Neural progenitor cell (in vitro differentiated cells): ENCODE measurements at regions not wholly inside any gene's neighbourhood (a gene's known extent, or its start where the extent isn't known, plus 50 kb on each side); places are given as distances from the start of the nearest gene placed in this dataset.
"Not testable (repeated sequence)": the region's sequence is repeated elsewhere in the genome, so short reads cannot be mapped to it uniquely, and the experiment has no call there.

Source experiments
- EZH2 ChIP-seq: fragments of 200-600 bp; sonication (generic); IDR thresholded peaks from 2 replicates; pipeline ENCODE4 v1.6.1; 2017; ENCODE audit warnings: antibody characterized with exemption, mild to moderate bottlenecking, moderate library complexity
- EZH2phosphoT487 ChIP-seq: fragments of 200-600 bp; sonication (generic); IDR thresholded peaks from 2 replicates; pipeline ENCODE4 v1.6.1; 2017; ENCODE audit warnings: antibody characterized with exemption
- TF ChIP-seq, protein P1 (sequence below): fragments of 200-600 bp; sonication (generic); IDR thresholded peaks from 2 replicates; pipeline ENCODE4 v1.5.1; 2017; ENCODE audit warnings: antibody characterized with exemption, mild to moderate bottlenecking

DNA sequence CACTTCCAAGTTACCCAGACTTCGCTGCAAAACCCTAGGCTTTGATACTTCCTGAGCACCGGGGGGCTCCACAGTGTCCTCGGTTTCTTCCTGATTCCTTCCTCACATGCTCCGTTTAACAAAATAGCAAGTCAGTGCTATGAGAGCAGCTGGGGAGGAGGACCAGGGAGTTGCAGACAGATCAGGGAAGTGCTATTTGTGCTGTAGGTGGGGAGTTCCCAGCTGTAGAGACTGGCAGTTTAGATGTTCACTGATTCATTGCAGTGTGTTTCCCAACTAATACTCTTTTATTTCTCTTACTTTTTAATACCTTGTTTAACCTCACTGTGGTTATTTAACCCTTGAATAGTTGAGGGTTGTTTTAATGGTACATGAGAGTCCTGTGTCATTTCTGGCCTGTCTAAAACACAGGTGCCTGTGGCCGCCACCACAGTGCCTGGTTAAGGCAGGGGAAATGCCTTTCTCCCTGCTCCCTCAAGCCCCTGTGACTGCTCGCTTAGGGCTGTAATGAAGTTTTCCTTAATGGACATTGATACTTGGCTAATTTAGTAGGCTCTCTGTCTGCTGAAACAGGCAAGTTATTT, 113.5 kb downstream of the GOLGA6L22 start:
- TF ChIP-seq, protein P1, sequence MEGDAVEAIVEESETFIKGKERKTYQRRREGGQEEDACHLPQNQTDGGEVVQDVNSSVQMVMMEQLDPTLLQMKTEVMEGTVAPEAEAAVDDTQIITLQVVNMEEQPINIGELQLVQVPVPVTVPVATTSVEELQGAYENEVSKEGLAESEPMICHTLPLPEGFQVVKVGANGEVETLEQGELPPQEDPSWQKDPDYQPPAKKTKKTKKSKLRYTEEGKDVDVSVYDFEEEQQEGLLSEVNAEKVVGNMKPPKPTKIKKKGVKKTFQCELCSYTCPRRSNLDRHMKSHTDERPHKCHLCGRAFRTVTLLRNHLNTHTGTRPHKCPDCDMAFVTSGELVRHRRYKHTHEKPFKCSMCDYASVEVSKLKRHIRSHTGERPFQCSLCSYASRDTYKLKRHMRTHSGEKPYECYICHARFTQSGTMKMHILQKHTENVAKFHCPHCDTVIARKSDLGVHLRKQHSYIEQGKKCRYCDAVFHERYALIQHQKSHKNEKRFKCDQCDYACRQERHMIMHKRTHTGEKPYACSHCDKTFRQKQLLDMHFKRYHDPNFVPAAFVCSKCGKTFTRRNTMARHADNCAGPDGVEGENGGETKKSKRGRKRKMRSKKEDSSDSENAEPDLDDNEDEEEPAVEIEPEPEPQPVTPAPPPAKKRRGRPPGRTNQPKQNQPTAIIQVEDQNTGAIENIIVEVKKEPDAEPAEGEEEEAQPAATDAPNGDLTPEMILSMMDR = not testable (repeated sequence)
- not testable (repeated sequence) for TF ChIP-seq EZH2, EZH2phosphoT487
